ENCODE measurements at regions not wholly inside any gene's neighbourhood (a gene's known extent, or its start where the extent isn't known, plus 50 kb on each side); places are given as distances from the start of the nearest gene placed in this dataset.

- TF ChIP-seq, protein P1, sequence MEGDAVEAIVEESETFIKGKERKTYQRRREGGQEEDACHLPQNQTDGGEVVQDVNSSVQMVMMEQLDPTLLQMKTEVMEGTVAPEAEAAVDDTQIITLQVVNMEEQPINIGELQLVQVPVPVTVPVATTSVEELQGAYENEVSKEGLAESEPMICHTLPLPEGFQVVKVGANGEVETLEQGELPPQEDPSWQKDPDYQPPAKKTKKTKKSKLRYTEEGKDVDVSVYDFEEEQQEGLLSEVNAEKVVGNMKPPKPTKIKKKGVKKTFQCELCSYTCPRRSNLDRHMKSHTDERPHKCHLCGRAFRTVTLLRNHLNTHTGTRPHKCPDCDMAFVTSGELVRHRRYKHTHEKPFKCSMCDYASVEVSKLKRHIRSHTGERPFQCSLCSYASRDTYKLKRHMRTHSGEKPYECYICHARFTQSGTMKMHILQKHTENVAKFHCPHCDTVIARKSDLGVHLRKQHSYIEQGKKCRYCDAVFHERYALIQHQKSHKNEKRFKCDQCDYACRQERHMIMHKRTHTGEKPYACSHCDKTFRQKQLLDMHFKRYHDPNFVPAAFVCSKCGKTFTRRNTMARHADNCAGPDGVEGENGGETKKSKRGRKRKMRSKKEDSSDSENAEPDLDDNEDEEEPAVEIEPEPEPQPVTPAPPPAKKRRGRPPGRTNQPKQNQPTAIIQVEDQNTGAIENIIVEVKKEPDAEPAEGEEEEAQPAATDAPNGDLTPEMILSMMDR (IDR thresholded peaks at IDR 0.05), result no peak
- TF ChIP-seq POLR2A (IDR thresholded peaks at IDR 0.05), result no peak
These were observed 227.0 kb upstream of the PMEPA1 start for GRCh38 chr20:57936636-57937385.
